GM18861 (cell line): ENCODE measurements at regions not wholly inside any gene's neighbourhood (a gene's known extent, or its start where the extent isn't known, plus 50 kb on each side); places are given as distances from the start of the nearest gene placed in this dataset.

Source experiments
- ATAC-seq: cut with Tn5 transposase; IDR thresholded peaks from one replicate; pipeline ENCODE4 v1.9.1; 2021; ENCODE audit not compliant: unreplicated experiment

DNA sequence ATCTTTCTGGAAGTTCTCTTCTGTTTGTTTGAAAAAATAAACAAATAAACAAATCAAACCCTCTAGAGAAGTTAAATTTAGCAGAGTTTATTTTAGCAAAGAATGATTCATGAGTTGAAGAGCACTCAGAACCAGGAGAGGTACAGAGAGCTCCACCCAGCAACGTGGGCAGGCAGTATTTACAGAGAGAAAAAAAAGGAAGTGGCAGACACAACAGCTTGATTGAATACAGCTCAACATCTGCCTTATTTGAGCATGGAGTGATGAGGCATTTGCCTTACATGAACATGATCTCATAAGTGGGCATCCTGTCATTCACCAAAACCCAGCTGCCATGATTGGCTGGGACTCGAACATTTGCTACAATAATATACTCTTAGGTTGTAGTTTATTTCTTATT lies 381.6 kb upstream of the ADAMTS16 start:
- ATAC-seq: no peak

DNA sequence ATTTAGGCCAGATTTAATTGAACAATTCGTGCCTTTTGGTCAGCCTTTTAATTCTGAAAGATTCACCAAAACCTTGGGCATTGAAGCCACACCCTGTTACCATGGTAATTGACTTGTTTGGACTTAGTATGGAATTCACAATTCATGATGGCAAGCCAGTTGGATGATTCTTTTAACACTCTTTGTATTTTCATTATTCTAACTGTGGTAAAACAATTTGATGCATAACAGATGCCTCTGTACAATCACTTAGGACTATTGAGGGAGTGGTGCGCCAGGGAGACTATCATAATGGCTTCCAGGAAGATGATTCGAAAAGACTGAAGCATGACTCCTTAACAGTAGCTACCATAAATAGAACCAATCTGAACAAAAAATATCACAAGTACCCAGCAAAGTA lies 381.1 kb upstream of the ADAMTS16 start:
- ATAC-seq: no peak

DNA sequence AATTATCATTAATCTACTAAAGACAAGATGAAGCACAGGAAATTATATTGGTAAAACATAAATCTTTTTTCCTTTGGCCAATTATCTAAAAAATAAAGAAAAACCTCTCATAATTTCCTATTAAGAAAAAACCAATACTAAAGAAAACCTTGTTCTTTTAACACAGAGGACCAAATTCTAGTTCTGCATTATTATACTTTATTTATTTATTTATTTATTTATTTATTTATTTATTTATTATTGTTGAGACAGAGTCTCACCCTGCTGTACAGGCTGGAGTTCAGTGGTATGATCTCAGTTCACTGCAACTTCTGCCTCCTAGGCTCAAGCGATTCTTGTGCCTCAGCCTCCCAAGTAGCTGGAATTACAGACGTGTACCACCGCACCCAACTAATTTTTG lies 377.8 kb upstream of the ADAMTS16 start:
- ATAC-seq: no peak

DNA sequence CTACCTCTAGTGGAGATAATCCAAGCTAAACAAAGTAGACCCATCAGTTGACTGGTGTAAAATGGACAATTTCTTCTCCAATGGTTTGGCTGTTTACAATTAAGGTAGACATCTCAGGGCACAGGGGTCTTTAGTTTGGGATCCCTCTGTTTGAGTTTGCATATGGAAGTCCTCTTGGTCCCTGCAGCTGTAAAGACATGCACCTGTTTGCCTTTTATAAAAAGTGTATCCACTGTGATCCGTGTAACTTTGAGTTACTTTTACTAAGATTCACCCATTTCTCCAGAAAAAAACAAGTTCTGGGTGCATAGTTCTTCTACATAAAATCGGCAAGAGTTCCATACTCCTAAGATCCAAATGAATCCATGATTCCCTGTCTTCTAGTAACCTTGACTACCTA lies 374.7 kb upstream of the ADAMTS16 start:
- no peak for ATAC-seq

DNA sequence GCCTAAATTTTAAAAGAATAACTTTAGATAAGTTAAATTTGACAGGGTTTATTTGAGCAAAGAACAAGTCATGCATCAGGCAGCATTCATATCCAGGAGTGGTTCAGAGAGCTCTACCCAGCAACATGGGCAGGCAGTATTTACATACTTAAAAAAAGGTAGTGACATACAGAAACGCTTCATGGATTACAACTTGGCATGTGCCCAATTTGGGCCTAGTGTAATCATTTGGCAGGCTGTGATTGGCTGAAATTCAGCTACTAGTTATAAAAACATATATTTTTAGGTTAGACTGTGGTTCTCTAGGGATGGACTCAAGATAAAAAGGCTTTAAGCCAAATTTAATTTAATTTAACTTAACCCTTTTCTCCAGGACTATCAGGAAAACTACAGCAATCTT lies 374.0 kb upstream of the ADAMTS16 start:
- ATAC-seq: no peak

DNA sequence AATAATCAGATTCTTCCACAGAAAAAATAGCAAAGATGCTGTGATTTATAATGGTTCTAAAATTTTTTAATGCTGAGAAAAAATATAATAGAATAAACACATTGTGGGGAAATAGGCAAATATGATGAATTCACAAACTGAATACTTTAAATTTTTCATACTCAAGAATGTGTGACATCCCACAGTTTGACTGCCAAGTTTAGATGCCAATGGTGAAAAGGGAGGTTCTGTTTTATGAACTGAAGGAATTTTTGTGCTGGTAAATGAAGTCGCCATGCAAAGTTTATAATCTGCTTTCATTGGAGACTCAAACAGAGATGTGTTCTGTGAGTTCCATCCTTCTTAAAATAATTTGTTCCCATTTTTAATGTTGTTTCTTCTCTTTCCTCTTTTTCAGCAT lies 367.5 kb upstream of the ADAMTS16 start:
- no peak for ATAC-seq

DNA sequence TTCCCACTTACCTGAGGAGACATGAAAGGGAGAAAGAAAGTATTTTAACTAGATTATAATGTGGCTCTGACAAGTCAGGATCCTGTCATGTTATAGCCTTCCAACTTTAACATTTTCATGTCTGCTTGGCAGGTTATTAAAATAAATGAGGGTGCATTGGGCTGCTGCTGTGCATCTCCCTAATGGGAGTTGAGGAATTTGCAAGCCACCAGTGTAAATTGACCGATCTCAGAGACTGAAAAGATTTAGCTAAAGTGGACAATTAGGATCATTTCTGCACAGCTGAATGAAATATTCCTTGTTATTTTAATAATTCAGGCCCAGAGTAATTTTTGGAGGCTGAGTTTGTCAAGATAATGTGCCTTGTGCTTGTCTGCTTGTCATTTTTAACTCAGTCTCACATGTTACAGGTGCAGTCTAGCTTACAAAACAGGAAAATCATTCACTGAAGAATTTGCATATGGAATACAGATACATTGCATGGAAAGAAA lies 366.3 kb upstream of the ADAMTS16 start:
- no peak for ATAC-seq

DNA sequence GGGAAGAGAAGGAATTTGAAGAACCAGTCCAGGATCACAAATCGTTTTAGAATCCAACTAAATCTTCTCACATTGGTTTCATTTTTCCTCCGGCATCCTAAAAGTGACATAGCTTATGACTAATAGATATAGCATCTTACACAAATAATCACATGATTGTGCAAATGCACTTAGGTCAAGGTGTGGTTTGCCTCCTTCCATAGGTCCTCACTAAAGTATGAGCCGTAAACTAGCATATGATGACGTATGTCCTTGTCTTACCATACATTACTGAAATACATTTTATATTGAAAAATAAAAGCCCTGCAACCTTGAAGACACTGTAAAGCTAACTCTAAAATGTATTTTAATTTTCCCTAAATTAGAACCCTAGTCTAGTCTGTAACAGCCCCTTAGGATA lies 362.7 kb upstream of the ADAMTS16 start:
- no peak for ATAC-seq

DNA sequence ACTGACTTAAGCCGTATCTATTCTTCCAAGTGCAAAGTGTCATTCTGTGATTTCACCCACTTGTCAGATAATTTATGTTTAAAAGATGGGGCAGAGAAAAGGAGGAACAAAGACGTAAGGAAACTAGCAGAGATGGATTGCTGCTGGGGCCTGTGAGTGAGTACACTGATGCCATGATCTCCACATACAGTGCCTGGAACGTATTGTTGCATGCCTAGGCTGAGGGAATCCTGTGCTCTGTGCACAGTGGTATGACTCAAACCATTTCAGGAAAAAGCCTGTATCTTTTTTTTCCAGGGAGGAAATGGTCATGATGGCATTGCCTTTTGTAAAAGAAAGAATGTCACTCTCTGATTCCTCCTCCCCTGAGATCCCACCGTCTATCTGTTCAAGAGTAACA lies 359.5 kb upstream of the ADAMTS16 start:
- no peak for ATAC-seq

DNA sequence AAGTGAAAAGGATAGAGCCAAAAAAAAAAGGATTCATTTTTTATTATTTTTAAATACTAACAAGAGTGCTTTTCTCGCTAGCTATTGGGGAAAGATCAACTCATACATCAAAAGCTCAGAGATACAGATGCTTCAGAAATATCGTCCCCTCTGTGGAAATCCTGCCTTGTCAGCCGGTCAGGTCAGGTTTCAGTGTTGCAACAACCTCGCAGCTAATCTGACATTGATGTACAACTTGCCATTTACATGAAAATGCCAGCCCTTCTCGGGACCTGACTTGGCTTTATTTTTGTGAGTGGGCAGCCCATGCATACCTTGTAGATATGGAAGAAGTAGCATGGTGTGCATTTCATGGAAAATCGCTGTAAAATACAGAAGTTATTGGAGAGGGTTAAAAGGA lies 358.8 kb upstream of the ADAMTS16 start:
- ATAC-seq: no peak

DNA sequence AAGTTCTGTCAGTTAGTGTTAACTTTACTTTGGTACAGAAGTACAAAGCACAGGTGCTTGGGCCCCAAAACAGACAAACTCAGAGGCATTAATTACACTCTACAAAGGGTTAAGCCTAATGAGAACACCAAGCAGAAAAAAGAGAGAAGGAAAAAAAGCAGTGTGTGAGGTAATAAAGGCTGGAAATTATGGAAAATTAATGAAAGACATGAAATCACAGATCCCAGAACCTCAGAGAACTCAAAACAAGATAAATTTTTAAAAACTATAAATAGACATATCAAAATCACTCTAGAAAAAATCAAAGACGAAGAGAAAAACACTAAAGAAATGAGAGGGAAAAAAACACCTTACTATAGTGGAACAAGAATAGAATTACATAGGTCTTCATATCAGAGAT lies 354.2 kb upstream of the ADAMTS16 start:
- ATAC-seq: no peak

DNA sequence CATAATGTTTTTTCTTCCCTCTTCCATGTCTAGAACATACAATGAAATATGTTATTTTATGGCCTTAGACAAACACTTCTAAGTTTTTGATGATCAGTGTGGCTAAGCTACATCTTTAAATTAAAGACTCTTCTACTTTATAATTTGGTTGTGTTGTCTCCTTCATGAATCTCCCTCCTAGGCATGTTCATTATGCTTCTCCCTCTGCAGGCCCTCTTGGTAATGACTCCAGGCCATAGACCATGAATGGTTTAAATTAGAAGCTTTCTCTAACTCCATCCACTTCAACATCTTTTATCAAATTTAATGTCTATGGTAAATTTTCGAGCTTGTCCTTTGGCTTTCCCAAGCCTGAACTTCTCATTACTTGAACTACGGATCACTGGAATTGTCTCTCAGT lies 342.7 kb upstream of the ADAMTS16 start:
- no peak for ATAC-seq

DNA sequence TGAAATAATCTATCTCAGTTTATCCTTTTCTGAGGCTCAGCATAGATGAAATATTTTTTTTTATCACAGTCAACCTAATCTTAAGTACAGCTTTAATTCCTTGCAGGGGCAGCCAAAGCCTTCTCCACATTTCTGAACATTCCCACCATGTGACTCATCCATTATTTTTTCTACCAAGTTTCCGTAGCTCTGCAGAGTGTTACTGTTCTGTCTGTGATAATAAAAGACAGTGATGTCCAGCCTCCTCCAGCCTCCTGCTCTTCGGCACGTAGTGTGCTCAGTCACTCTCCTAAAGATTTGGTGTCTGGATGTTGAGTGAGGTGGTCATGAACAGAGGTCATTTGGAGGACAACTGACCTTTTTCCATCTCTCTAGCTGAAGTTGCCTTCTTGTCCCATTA lies 338.1 kb upstream of the ADAMTS16 start:
- no peak for ATAC-seq

DNA sequence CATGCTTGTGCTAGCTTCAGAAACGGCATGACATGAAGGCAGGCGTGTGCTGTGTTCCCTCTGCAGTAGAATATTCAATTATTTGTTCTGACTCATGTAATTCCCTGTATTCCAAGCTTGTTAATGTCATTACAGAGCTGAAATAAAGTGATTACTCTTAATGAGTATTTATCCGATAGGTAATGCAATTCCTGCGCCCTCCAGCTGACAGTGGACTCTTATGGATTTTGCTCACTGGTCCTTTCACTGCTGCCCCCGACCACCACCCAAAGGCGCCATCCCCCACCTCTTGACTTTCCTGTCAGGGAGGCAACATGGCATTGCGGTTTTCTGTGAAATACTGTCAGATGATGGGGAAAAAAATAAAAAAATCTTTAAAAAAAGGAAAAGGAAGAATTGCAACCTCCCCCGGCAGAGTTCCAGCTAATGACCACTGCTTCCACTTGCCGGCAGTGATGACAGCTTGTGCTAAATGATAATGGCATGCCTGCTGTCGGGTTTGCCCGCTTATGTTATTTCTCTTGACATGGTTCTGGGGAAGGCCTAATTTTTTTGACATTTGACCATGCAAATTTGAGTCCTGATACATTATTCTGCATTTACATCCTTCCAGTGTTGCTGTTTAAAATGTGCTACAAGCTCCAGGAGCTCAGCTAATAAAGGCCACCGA lies 335.3 kb upstream of the ADAMTS16 start:
- no peak for ATAC-seq

DNA sequence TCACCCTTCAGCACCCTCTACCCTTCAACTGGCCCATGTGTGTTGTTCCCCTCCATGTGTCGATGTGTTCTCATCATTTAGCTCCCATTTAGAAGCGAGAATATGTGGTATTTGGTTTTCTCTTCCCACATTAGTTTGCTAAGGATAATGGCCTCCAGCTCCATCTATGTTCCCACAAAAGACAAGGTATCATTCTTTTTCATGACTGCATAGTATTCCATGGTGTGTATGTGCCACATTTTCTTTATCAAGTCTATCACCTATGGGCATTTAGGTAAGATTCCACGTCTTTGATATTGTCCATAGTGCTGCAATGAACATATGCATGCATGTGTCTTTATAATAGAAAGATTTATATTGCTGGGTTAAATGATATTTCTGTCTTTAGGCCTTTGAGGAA lies 325.1 kb upstream of the ADAMTS16 start:
- ATAC-seq: no peak

DNA sequence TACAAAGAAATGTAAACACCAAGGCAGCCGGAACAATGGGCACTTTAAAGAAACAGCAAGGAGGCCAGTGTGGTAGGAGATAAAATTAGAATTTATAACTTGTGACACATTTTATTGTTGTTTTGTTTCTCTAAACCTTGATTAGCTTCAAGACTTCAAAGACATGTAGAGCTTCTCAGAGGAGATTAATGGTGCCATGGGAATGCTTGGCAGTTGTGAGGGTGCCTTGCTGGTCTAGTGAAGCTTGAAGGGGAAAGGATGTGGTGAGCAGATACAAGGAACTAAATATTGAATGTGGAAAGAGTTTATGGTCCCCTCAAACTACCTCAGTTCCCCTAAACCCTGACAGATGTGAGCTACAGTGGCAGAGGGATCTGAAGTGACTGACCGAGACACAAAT lies 322.4 kb upstream of the ADAMTS16 start:
- ATAC-seq: no peak

DNA sequence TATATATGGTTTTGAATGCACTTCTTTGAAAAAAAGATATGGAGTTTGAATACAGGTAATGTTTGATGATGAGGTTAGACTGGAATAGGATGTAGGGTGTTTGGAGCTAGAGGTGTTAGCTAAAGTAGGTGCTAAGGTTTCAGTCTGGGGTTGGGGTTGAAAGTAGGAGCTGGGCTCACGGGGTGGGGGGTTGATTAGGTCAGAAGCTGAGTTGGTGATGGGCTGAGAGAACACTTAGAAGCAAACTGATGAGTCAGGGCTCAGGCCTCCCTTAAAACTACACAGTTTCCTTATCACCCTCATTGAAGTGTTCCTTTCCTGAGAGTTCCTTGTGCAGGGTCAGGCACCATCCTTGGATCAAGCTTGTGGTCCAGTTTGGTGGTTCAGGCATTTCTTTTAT lies 308.8 kb upstream of the ADAMTS16 start:
- ATAC-seq: no peak

DNA sequence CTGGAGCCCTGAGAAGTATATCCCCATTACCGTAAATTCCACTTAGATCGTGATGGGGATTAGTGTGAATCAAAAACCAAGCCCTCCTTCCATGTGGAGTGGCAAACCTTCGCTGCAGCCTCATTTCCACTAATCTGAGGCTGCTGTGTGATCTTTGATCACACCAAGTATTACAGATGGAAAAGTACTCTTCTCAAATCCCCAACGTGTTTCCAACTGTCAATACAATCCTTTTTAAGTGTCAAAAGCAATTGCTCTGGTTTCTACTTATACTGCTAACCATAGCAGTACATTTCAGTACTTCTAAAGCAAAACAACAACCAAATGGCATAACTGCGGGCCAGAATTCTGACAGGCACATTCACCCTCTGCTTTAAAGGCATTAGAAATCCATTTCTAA lies 307.7 kb upstream of the ADAMTS16 start:
- no peak for ATAC-seq

DNA sequence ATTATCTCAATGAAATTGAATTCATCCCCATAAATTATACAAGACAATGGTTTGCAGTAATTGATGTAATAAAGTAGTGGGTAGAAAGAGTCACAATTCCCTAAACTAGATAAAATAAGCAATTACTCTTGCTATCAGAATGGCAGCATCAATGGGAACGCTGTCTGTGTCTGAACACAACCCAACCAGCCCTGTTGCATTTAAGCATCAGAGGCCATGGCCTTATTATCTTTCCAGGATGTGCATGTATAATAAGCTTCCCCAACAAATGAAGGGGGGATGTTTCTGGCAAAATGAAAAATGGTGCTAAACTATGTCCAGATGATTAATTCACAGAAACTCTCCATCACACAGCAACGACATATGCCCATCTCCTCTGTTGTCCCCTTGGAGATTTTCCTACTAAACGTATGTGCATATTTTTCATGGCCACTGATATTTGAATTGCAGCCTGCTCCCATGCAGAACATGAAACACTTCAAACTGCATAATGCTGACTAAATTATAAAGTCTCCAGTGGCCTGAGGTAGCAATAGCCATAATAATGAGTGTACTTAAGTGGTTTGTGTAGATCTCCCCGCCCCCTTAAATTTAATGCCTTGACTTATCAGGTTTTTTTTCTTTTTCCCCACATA lies 306.9 kb upstream of the ADAMTS16 start:
- no peak for ATAC-seq

DNA sequence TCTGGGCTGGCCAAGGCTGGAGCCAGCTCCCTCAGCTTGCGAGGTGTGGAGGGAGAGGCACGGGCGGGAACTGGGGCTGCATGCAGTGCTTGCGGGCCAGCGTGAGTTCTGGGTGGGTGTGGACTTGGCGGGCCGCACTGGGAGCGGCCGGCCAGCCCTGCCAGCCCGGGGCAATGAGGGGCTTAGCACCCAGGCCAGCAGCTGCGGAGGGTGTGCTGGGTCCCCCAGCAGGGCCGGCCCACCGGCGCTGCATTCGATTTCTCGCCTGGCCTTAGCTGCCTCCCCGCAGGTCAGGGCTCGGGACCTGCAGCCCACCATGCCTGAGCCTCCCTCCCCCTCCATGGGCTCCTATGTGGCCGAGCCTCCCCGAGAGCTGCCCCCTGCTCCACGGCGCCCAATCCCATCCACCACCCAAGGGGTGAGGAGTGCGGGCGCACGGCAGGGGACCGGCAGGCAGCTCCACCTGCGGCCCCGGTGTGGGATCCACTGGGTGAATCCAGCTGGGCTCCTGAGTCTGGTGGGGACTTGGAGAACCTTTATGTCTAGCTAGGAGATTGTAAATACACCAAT lies 302.6 kb upstream of the ADAMTS16 start:
- ATAC-seq: no peak

DNA sequence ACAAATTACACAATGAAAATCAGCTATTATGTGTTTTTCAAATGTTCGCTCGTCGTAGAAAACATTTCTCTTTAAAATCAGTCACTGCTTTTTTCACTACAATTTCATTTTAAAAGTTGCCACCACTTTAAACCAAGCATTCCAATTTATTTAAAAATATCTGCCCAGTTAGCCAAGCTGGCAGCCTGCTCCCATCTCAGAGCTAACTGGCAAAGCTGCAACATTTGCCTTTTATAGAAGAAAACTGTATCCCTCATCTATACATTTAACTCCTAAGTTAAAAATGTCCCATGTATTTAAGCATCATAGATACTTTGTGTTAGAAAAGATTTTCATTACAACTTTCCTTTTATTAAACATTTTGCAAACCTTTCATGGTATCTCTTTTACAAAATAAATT lies 294.9 kb upstream of the ADAMTS16 start:
- no peak for ATAC-seq

DNA sequence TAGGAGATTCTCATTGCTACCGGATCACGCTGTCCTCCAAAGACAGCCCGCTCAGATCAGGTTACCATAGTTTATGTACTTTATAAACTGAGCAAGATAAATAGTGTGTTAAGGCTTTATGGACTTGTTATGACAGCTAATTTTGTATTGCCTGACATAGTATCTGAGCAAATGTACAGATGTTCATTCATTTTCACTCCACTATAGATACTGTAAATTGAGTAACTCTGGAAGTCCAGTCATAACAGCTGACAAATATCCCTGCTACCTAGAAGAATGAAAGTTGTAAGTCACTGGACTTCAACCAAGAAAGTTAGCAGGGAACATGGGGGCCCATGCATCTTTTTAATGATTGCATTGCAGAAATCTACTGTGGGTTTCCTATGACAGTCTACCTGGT lies 292.4 kb upstream of the ADAMTS16 start:
- no peak for ATAC-seq

DNA sequence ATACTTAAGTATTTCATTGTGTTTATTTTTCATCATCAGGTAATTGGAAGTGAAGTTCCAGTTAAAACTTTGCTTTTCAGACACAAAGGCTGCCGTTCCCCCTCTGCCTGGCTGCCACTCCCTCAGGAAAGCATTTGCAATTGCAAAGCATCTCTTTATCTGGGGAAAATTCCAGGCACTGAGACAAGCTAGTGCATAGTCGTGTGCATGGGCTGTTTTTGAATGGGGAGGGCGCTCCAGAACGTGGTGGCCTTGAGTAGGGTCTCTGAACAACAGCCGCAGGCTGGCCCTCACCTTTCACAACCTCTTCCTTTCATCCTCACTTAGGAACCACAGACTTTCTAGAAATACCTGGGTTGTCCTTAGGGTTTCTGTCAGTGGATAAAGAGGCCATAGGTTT lies 285.1 kb upstream of the ADAMTS16 start:
- ATAC-seq: no peak
